Keratinocyte (primary cell): ENCODE measurements at regions not wholly inside any gene's neighbourhood (a gene's known extent, or its start where the extent isn't known, plus 50 kb on each side); places are given as distances from the start of the nearest gene placed in this dataset.

Experiments
- DNase-seq: peaks from one replicate; pipeline ENCODE4 v3.0.0-alpha.2; 2011; ENCODE audit warnings: low read depth, missing footprints, low spot score
- FAIRE-seq: peaks from 2 replicates; lab custom pipeline; 2011; peaks lifted over from hg19 to GRCh38; lab: Jason Lieb, UNC
- H2AFZ ChIP-seq: 2 replicates; pipeline ENCODE4 v1.6.0; 2012; ENCODE audit warnings: low read length, control low read depth, inconsistent platforms; ENCODE audit not compliant: control insufficient read depth
- H3K27ac ChIP-seq: 2 replicates; pipeline ENCODE4 v1.5.1; 2011; ENCODE audit warnings: low read length; ENCODE audit not compliant: control insufficient read depth, insufficient read depth
- H3K27me3 ChIP-seq: 3 replicates; pipeline ENCODE4 v1.6.0; 2011; ENCODE audit warnings: low read length; ENCODE audit not compliant: control insufficient read depth, insufficient read depth; ENCODE audit errors: extremely low read depth
- H3K36me3 ChIP-seq, 2 experiments: 2 replicates in 1 of 2; 3 replicates in 1 of 2; pipeline ENCODE4 v1.5.1; 2011; ENCODE audit warnings: low read length in 2 of 2, mild to moderate bottlenecking in 1 of 2; ENCODE audit not compliant: control insufficient read depth in 2 of 2, insufficient read depth in 2 of 2; ENCODE audit errors: extremely low read depth in 1 of 2
- H3K4me1 ChIP-seq: 3 replicates; pipeline ENCODE4 v1.5.1; 2011; ENCODE audit warnings: low read length; ENCODE audit not compliant: control insufficient read depth, insufficient read depth; ENCODE audit errors: extremely low read depth
- H3K4me2 ChIP-seq: 3 replicates; pipeline ENCODE4 v1.6.0; 2011; ENCODE audit warnings: low read depth, low read length; ENCODE audit not compliant: control insufficient read depth, insufficient read depth; ENCODE audit errors: extremely low read depth
- H3K4me3 ChIP-seq, 3 experiments: fragments of 200-600 bp in 1 of 3; sonication (generic) in 1 of 3; 2 replicates in 2 of 3; 3 replicates in 1 of 3; pipeline ENCODE4 v1.5.1; 2011 to 2016; ENCODE audit warnings: low read length in 3 of 3, mild to moderate bottlenecking in 3 of 3, control low read depth in 2 of 3, inconsistent platforms in 1 of 3, low read depth in 1 of 3, mixed read lengths in 1 of 3, mixed run types in 1 of 3, moderate library complexity in 1 of 3; ENCODE audit not compliant: control insufficient read depth in 2 of 3, insufficient read depth in 2 of 3; ENCODE audit errors: extremely low read depth in 1 of 3
- H3K79me2 ChIP-seq: 2 replicates; pipeline ENCODE4 v1.6.0; 2012; ENCODE audit warnings: low read length; ENCODE audit not compliant: control insufficient read depth, insufficient read depth
- H3K9ac ChIP-seq: 3 replicates; pipeline ENCODE4 v1.6.0; 2011; ENCODE audit warnings: low read length; ENCODE audit not compliant: control insufficient read depth, insufficient read depth; ENCODE audit errors: extremely low read depth
- H3K9me1 ChIP-seq: 3 replicates; pipeline ENCODE4 v1.6.0; 2011; ENCODE audit warnings: low read length; ENCODE audit not compliant: control insufficient read depth, insufficient read depth; ENCODE audit errors: extremely low read depth
- H3K9me3 ChIP-seq: 2 replicates; pipeline ENCODE4 v1.5.1; 2012; ENCODE audit warnings: low read depth, low read length; ENCODE audit not compliant: control insufficient read depth
- H4K20me1 ChIP-seq: 3 replicates; pipeline ENCODE4 v1.6.0; 2011; ENCODE audit warnings: low read length; ENCODE audit not compliant: control insufficient read depth, insufficient read depth; ENCODE audit errors: extremely low read depth
- CTCF ChIP-seq, 3 experiments: IDR thresholded peaks in 1 of 3; conservative IDR thresholded peaks in 1 of 3; optimal IDR thresholded peaks in 1 of 3; 2 replicates in 2 of 3; 3 replicates in 1 of 3; pipeline versions ENCODE3 to v1.5.1; 2011; ENCODE audit warnings: low read length in 3 of 3, mild to moderate bottlenecking in 3 of 3, moderate library complexity in 2 of 3, control low read depth in 1 of 3, inconsistent platforms in 1 of 3; ENCODE audit not compliant: insufficient read depth in 2 of 3; ENCODE audit errors: extremely low read depth in 1 of 3
- EZH2 ChIP-seq: IDR thresholded peaks from one replicate; pipeline ENCODE4 v1.6.1; 2012; ENCODE audit warnings: inconsistent platforms, mild to moderate bottlenecking, low read length, moderate library complexity
- dilution Hi-C: fragments of 300-500 bp; cut with MboI; formaldehyde crosslinking; loops from one replicate; pipeline ENCODE4 v1.7.0; 2020; ENCODE audit warnings: low sequenced_read_pairs; ENCODE audit not compliant: extremely low pct_ligation_motif_present

GRCh38 chr3:147173257-147173656, 233.1 kb downstream of the ZIC4 start:
- DNase-seq (no peak), FAIRE-seq (no peak)
- no peak overlapping the region for H2AFZ ChIP-seq
- H4K20me1 ChIP-seq, result no peaks in the 10 kb centered on the region
- H3K79me2 ChIP-seq, result no peaks in the 10 kb centered on the region
- dilution Hi-C loops, result no loop called here
- H3K4me2 ChIP-seq, result no peak overlapping the region
- no peak overlapping the region for H3K9ac ChIP-seq
- H3K36me3 ChIP-seq, result no peaks in the 10 kb centered on the region
- no peaks in the 10 kb centered on the region for H3K9me1 ChIP-seq
- H3K27me3 ChIP-seq, result no peaks in the 10 kb centered on the region
- no peaks in the 10 kb centered on the region for H3K9me3 ChIP-seq
- no peak overlapping the region for H3K4me3 ChIP-seq
- TF ChIP-seq EZH2 (no peak), CTCF (optimal IDR thresholded peaks at IDR 0.05 in 1 of 3, IDR thresholded peaks at IDR 0.05 in 1 of 3, conservative IDR thresholded peaks at IDR 0.05 in 1 of 3; ENCODE audit: extremely low read depth in 1 of 3, insufficient read depth in 2 of 3, low read length in 3 of 3) (no peak)
- no peaks in the 10 kb centered on the region for H3K4me1 ChIP-seq
- H3K27ac ChIP-seq, result no peak overlapping the region

DNA sequence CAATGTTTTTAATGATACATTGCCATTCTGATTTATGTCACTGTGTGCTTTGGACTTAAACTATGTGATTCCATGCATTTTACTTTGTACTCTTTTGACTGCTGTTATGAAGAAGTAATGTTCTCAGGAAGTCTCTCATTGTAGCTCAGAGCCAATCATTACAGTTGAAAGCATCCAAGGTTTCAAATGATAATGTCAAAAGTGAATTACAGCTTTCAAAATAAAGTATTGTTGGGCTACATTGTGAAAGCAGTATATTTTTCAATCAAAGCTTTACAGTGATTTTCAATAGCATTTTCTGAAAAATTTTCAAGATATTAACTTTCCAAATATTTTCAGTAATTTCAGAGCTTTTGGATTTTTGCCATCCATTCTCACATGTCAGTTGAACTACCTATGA, 243.6 kb downstream of the ZIC4 start:
- Histone ChIP-seq H3K9ac (no peak overlapping the region), H3K36me3 (no peaks in the 10 kb centered on the region), H3K9me3 (no peaks in the 10 kb centered on the region), H3K4me1 (no peaks in the 10 kb centered on the region), H3K27me3 (no peaks in the 10 kb centered on the region), H2AFZ (no peak overlapping the region), H3K27ac (no peak overlapping the region), H3K79me2 (no peaks in the 10 kb centered on the region), H4K20me1 (no peaks in the 10 kb centered on the region), H3K9me1 (no peaks in the 10 kb centered on the region), H3K4me2 (no peak overlapping the region), H3K4me3 (no peak overlapping the region)
- dilution Hi-C loops, result no loop called here
- DNase-seq, result no peak
- TF ChIP-seq CTCF (optimal IDR thresholded peaks at IDR 0.05 in 1 of 3, IDR thresholded peaks at IDR 0.05 in 1 of 3, conservative IDR thresholded peaks at IDR 0.05 in 1 of 3; ENCODE audit: extremely low read depth in 1 of 3, insufficient read depth in 2 of 3, low read length in 3 of 3) (no peak), EZH2 (no peak)
- FAIRE-seq, result no peak
